GM23338 (cell line): ENCODE measurements at regions not wholly inside any gene's neighbourhood (a gene's known extent, or its start where the extent isn't known, plus 50 kb on each side); places are given as distances from the start of the nearest gene placed in this dataset.

ENCODE experiments used
- ATAC-seq: fragments of 200-7000 bp; cut with Tn5 transposase; 3 replicates; pipeline ENCODE4 v1.9.1; 2020
- DNase-seq: peaks from one replicate; pipeline ENCODE4 v3.0.0-alpha.2; 2015; ENCODE audit warnings: low spot score
- H2AFZ ChIP-seq: fragments of 200-600 bp; sonication (generic); 2 replicates; pipeline ENCODE4 v1.8.0; 2016; ENCODE audit warnings: antibody characterized with exemption, mild to moderate bottlenecking, moderate library complexity
- H3F3A ChIP-seq: fragments of 200-600 bp; sonication (generic); replicated peaks from 2 replicates; pipeline ENCODE4 v1.8.0; 2017; ENCODE audit warnings: antibody characterized with exemption, mixed run types, low read depth
- H3K27ac ChIP-seq: fragments of 200-600 bp; sonication (generic); 2 replicates; pipeline ENCODE4 v1.6.1; 2016; ENCODE audit warnings: low read depth
- H3K27me3 ChIP-seq: fragments of 200-600 bp; sonication (generic); 2 replicates; pipeline ENCODE4 v1.8.0; 2016; ENCODE audit warnings: mild to moderate bottlenecking, mixed run types, moderate library complexity; ENCODE audit not compliant: insufficient read depth
- H3K36me3 ChIP-seq: fragments of 200-600 bp; sonication (generic); 2 replicates; pipeline ENCODE4 v1.8.0; 2016; ENCODE audit warnings: mild to moderate bottlenecking; ENCODE audit not compliant: insufficient read depth
- H3K4me1 ChIP-seq: fragments of 200-600 bp; sonication (generic); 2 replicates; pipeline ENCODE4 v1.8.0; 2016; ENCODE audit warnings: mild to moderate bottlenecking, moderate library complexity; ENCODE audit not compliant: insufficient read depth
- H3K4me2 ChIP-seq: fragments of 200-600 bp; sonication (generic); 2 replicates; pipeline ENCODE4 v1.7.1; 2017; ENCODE audit warnings: mixed run types
- H3K4me3 ChIP-seq: fragments of 200-600 bp; sonication (generic); 2 replicates; pipeline ENCODE4 v1.6.1; 2016; ENCODE audit warnings: mixed run types
- H3K79me2 ChIP-seq: fragments of 200-600 bp; sonication (generic); replicated peaks from 2 replicates; pipeline ENCODE4 v1.8.0; 2017; ENCODE audit warnings: mild to moderate bottlenecking; ENCODE audit not compliant: insufficient read depth
- H3K9me2 ChIP-seq: fragments of 200-600 bp; sonication (generic); 2 replicates; pipeline ENCODE4 v1.8.0; 2017; ENCODE audit not compliant: insufficient read depth
- H4K20me1 ChIP-seq: fragments of 200-600 bp; sonication (generic); replicated peaks from 2 replicates; pipeline ENCODE4 v1.8.0; 2017; ENCODE audit warnings: mild to moderate bottlenecking; ENCODE audit not compliant: insufficient read depth
- H3K27ac Mint-ChIP-seq: 2 replicates; pipeline ENCODE4 v1.8.0; 2020; ENCODE audit warnings: inconsistent platforms, mild to moderate bottlenecking, moderate library complexity, mixed read lengths
- H3K27me3 Mint-ChIP-seq: 3 replicates; pipeline ENCODE4 v1.8.0; 2022; ENCODE audit warnings: low read depth, mild to moderate bottlenecking, moderate library complexity, mixed read lengths, inconsistent platforms; ENCODE audit not compliant: insufficient read depth, poor library complexity
- H3K36me3 Mint-ChIP-seq: 3 replicates; pipeline ENCODE4 v1.8.0; 2021; ENCODE audit warnings: low read depth, mild to moderate bottlenecking, inconsistent platforms, moderate library complexity, mixed read lengths
- H3K4me1 Mint-ChIP-seq: 3 replicates; pipeline ENCODE4 v1.8.0; 2020; ENCODE audit warnings: mild to moderate bottlenecking, inconsistent platforms, mixed read lengths
- H3K4me3 Mint-ChIP-seq: 3 replicates; pipeline ENCODE4 v1.8.0; 2021; ENCODE audit warnings: moderate library complexity, mild to moderate bottlenecking, inconsistent platforms, mixed read lengths
- H3K9me3 Mint-ChIP-seq: 3 replicates; pipeline ENCODE4 v1.8.0; 2020; ENCODE audit warnings: moderate library complexity, mild to moderate bottlenecking, inconsistent platforms, mixed read lengths
- CREB1 ChIP-seq: fragments of 250-450 bp; sonication (Bioruptor Pico); IDR thresholded peaks from 2 replicates; pipeline ENCODE4 v1.5.0; 2020; ENCODE audit warnings: low read depth, mild to moderate bottlenecking, moderate library complexity
- EZH2 ChIP-seq: fragments of 200-600 bp; sonication (generic); IDR thresholded peaks from one replicate; pipeline ENCODE4 v1.8.0; 2017; ENCODE audit warnings: antibody characterized with exemption, mild to moderate bottlenecking, low read depth; ENCODE audit not compliant: unreplicated experiment
- JUNB ChIP-seq: IDR thresholded peaks from one replicate; pipeline ENCODE4 v1.6.1; 2016; ENCODE audit warnings: antibody characterized with exemption; ENCODE audit not compliant: unreplicated experiment
- NANOG ChIP-seq: IDR thresholded peaks from 2 replicates; pipeline ENCODE4 v1.6.1; 2016; ENCODE audit warnings: antibody characterized with exemption, borderline replicate concordance
- POLR2AphosphoS5 ChIP-seq: IDR thresholded peaks from 2 replicates; pipeline ENCODE4 v1.6.1; 2016; ENCODE audit warnings: antibody characterized with exemption, low read depth
- STAT1 ChIP-seq: IDR thresholded peaks from one replicate; pipeline ENCODE4 v1.6.1; 2016; ENCODE audit warnings: antibody characterized with exemption; ENCODE audit not compliant: unreplicated experiment
- ZNF114 ChIP-seq: fragments of 250-450 bp; sonication (Bioruptor Pico); IDR thresholded peaks from 2 replicates; pipeline ENCODE4 v1.5.0; 2020; ENCODE audit warnings: mild to moderate bottlenecking, moderate library complexity
- ZNF331 ChIP-seq: fragments of 250-450 bp; sonication (Bioruptor Pico); IDR thresholded peaks from 2 replicates; pipeline ENCODE4 v1.5.0; 2020; ENCODE audit warnings: low read depth, mild to moderate bottlenecking, moderate library complexity
- TF ChIP-seq, protein P1 (sequence below): fragments of 250-450 bp; sonication (Bioruptor Pico); IDR thresholded peaks from 2 replicates; pipeline ENCODE4 v1.5.0; 2020; ENCODE audit warnings: mild to moderate bottlenecking, moderate library complexity

DNA sequence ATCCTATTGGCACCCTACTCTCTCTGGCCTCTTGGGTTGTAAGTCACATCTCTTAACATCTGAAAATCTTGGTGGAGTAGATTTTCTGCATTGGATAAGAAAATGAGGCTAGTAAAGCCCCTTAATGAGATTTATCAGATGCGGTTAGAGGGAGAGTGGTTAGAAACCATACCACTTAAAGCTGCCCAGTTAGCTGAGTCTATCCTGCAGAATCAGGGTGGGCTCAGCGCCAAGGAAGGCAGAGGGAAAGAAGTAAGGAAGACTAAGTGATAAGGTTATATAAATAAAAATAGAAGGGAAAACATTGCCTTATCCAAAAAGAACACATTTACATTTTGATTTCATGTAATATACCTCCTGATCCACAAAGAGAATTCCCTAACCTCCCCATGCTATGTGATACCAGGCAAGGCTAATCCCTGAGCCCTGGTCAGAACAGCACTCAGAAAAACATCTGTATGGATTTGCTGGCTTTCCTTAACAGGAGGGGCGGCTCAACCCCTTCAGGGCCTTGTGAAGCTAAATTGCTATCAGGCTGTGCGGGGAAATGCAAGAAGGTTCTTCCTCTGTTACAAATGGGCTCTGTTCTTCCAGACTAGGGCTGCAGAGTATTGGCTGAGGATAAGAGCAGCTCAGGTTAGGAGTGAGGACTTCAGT is 101.7 kb downstream of the SNX19 start:
- Histone ChIP-seq H3F3A (no peaks in the 10 kb centered on the region), H3K27ac (no peak overlapping the region), H3K4me3 (no peak overlapping the region), H3K36me3 (no peaks in the 10 kb centered on the region), H4K20me1 (no peaks in the 10 kb centered on the region), H3K9me2 (peaks cover 7% of the 10 kb centered on the region; the same call in 1 of the 2 replicates), H3K4me1 (peaks cover 9% of the 10 kb centered on the region), H3K27me3 (no peaks in the 10 kb centered on the region), H3K79me2 (no peaks in the 10 kb centered on the region), H2AFZ (no peak overlapping the region), H3K4me2 (no peak overlapping the region)
- Mint-ChIP-seq H3K36me3 (no peaks in the 10 kb centered on the region), H3K9me3 (no peaks in the 10 kb centered on the region), H3K4me1 (peaks cover 9% of the 10 kb centered on the region; the same call in 2 of the 3 replicates), H3K27ac (no peak overlapping the region), H3K27me3 (peaks cover 2% of the 10 kb centered on the region), H3K4me3 (no peak overlapping the region)
- TF ChIP-seq NANOG, result no peak
- TF ChIP-seq ZNF331 (CRISPR knock-in tag), result no peak
- no peak for TF ChIP-seq POLR2AphosphoS5
- TF ChIP-seq, protein P1, sequence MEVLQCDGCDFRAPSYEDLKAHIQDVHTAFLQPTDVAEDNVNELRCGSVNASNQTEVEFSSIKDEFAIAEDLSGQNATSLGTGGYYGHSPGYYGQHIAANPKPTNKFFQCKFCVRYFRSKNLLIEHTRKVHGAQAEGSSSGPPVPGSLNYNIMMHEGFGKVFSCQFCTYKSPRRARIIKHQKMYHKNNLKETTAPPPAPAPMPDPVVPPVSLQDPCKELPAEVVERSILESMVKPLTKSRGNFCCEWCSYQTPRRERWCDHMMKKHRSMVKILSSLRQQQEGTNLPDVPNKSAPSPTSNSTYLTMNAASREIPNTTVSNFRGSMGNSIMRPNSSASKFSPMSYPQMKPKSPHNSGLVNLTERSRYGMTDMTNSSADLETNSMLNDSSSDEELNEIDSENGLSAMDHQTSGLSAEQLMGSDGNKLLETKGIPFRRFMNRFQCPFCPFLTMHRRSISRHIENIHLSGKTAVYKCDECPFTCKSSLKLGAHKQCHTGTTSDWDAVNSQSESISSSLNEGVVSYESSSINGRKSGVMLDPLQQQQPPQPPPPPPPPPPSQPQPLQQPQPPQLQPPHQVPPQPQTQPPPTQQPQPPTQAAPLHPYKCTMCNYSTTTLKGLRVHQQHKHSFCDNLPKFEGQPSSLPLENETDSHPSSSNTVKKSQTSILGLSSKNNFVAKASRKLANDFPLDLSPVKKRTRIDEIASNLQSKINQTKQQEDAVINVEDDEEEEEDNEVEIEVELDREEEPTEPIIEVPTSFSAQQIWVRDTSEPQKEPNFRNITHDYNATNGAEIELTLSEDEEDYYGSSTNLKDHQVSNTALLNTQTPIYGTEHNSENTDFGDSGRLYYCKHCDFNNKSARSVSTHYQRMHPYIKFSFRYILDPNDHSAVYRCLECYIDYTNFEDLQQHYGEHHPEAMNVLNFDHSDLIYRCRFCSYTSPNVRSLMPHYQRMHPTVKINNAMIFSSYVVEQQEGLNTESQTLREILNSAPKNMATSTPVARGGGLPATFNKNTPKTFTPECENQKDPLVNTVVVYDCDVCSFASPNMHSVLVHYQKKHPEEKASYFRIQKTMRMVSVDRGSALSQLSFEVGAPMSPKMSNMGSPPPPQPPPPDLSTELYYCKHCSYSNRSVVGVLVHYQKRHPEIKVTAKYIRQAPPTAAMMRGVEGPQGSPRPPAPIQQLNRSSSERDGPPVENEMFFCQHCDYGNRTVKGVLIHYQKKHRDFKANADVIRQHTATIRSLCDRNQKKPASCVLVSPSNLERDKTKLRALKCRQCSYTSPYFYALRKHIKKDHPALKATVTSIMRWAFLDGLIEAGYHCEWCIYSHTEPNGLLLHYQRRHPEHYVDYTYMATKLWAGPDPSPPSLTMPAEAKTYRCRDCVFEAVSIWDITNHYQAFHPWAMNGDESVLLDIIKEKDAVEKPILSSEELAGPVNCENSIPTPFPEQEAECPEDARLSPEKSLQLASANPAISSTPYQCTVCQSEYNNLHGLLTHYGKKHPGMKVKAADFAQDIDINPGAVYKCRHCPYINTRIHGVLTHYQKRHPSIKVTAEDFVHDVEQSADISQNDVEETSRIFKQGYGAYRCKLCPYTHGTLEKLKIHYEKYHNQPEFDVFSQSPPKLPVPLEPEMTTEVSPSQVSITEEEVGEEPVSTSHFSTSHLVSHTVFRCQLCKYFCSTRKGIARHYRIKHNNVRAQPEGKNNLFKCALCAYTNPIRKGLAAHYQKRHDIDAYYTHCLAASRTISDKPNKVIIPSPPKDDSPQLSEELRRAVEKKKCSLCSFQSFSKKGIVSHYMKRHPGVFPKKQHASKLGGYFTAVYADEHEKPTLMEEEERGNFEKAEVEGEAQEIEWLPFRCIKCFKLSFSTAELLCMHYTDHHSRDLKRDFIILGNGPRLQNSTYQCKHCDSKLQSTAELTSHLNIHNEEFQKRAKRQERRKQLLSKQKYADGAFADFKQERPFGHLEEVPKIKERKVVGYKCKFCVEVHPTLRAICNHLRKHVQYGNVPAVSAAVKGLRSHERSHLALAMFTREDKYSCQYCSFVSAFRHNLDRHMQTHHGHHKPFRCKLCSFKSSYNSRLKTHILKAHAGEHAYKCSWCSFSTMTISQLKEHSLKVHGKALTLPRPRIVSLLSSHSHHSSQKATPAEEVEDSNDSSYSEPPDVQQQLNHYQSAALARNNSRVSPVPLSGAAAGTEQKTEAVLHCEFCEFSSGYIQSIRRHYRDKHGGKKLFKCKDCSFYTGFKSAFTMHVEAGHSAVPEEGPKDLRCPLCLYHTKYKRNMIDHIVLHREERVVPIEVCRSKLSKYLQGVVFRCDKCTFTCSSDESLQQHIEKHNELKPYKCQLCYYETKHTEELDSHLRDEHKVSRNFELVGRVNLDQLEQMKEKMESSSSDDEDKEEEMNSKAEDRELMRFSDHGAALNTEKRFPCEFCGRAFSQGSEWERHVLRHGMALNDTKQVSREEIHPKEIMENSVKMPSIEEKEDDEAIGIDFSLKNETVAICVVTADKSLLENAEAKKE, result no peak
- TF ChIP-seq STAT1, result no peak
- TF ChIP-seq EZH2, result no peak
- TF ChIP-seq JUNB, result no peak
- TF ChIP-seq CREB1 (CRISPR knock-in tag), result no peak
- no peak for TF ChIP-seq ZNF114
- DNase-seq, result no peak
- no peak for ATAC-seq
